Effector memory CD4-positive, alpha-beta T cell (primary cell): ENCODE measurements at regions not wholly inside any gene's neighbourhood (a gene's known extent, or its start where the extent isn't known, plus 50 kb on each side); places are given as distances from the start of the nearest gene placed in this dataset.

Experiments used
- DNase-seq, 3 donors: peaks; one replicate each; pipeline ENCODE4 v3.0.0-alpha.2; 2020
- H3K27ac ChIP-seq: 2 replicates; pipeline ENCODE4 v1.7.0; 2013; ENCODE audit warnings: mild to moderate bottlenecking, low read length, moderate library complexity; ENCODE audit not compliant: insufficient read depth, poor library complexity, severe bottlenecking
- H3K27me3 ChIP-seq: replicated peaks from 2 replicates; pipeline ENCODE4 v1.7.0; 2013; ENCODE audit warnings: mild to moderate bottlenecking, low read length; ENCODE audit not compliant: insufficient read depth, control insufficient read depth, poor library complexity, severe bottlenecking
- H3K36me3 ChIP-seq: 2 replicates; pipeline ENCODE4 v1.7.0; 2013; ENCODE audit warnings: mild to moderate bottlenecking, low read length, moderate library complexity; ENCODE audit not compliant: control insufficient read depth, insufficient read depth
- H3K4me1 ChIP-seq: 2 replicates; pipeline ENCODE4 v1.7.0; 2013; ENCODE audit warnings: low read length, mild to moderate bottlenecking; ENCODE audit not compliant: control insufficient read depth, insufficient read depth, poor library complexity, severe bottlenecking
- H3K4me3 ChIP-seq: 2 replicates; pipeline ENCODE4 v1.7.0; 2013; ENCODE audit warnings: low read length, low read depth, mild to moderate bottlenecking; ENCODE audit not compliant: insufficient read depth, poor library complexity, severe bottlenecking
- H3K9me3 ChIP-seq: 2 replicates; pipeline ENCODE4 v1.7.0; 2013; ENCODE audit warnings: mild to moderate bottlenecking, low read length, moderate library complexity; ENCODE audit not compliant: control insufficient read depth

- no peak for DNase-seq
- no peaks in the 10 kb centered on the region for H3K27me3 ChIP-seq
- no peaks in the 10 kb centered on the region for H3K4me1 ChIP-seq
- H3K27ac ChIP-seq = no peak overlapping the region
- no peak overlapping the region for H3K4me3 ChIP-seq
- H3K36me3 ChIP-seq = no peaks in the 10 kb centered on the region
- H3K9me3 ChIP-seq = no peaks in the 10 kb centered on the region
These were observed 362.3 kb downstream of the COG6 start for GRCh38 chr13:40017662-40018262.

GRCh38 chr13:40023595-40024203 lies 368.2 kb downstream of the COG6 start:
- no peaks in the 10 kb centered on the region for H3K36me3 ChIP-seq
- no peak overlapping the region for H3K27ac ChIP-seq
- DNase-seq = no peak
- peaks cover 8% of the 10 kb centered on the region for H3K4me1 ChIP-seq
- no peaks in the 10 kb centered on the region for H3K27me3 ChIP-seq
- H3K9me3 ChIP-seq = no peaks in the 10 kb centered on the region
- H3K4me3 ChIP-seq = no peak overlapping the region

GRCh38 chr13:40024204-40024966 lies 368.9 kb downstream of the COG6 start:
- Histone ChIP-seq H3K4me3 (no peak overlapping the region), H3K36me3 (no peaks in the 10 kb centered on the region), H3K9me3 (no peaks in the 10 kb centered on the region), H3K27ac (no peak overlapping the region), H3K4me1 (peaks cover 8% of the 10 kb centered on the region), H3K27me3 (no peaks in the 10 kb centered on the region)
- no peak for DNase-seq

GRCh38 chr13:40024967-40025714 lies 369.7 kb downstream of the COG6 start:
- no peaks in the 10 kb centered on the region for H3K9me3 ChIP-seq
- no peaks in the 10 kb centered on the region for H3K27me3 ChIP-seq
- H3K4me1 ChIP-seq = peaks cover 8% of the 10 kb centered on the region
- no peak for DNase-seq
- H3K27ac ChIP-seq = no peak overlapping the region
- no peak overlapping the region for H3K4me3 ChIP-seq
- H3K36me3 ChIP-seq = no peaks in the 10 kb centered on the region

GRCh38 chr13:40026174-40026585 lies 370.7 kb downstream of the COG6 start:
- no peak for DNase-seq
- Histone ChIP-seq H3K27me3 (no peaks in the 10 kb centered on the region), H3K9me3 (no peaks in the 10 kb centered on the region), H3K36me3 (no peaks in the 10 kb centered on the region), H3K4me3 (peak overlapping the region; percentile 39), H3K27ac (no peak overlapping the region), H3K4me1 (peaks cover 8% of the 10 kb centered on the region)

GRCh38 chr13:40026741-40027140 lies 371.3 kb downstream of the COG6 start:
- no peak for DNase-seq
- H3K27ac ChIP-seq = no peak overlapping the region
- no peaks in the 10 kb centered on the region for H3K36me3 ChIP-seq

GRCh38 chr13:40028446-40028845 lies 373.0 kb downstream of the COG6 start:
- Histone ChIP-seq H3K4me1 (peaks cover 8% of the 10 kb centered on the region), H3K9me3 (no peaks in the 10 kb centered on the region), H3K27me3 (no peaks in the 10 kb centered on the region), H3K36me3 (no peaks in the 10 kb centered on the region), H3K4me3 (no peak overlapping the region), H3K27ac (no peak overlapping the region)
- no peak for DNase-seq

More at GRCh38 chr13:40026741-40027140, 371.3 kb downstream of the COG6 start:
- Histone ChIP-seq H3K27me3 (no peaks in the 10 kb centered on the region), H3K9me3 (no peaks in the 10 kb centered on the region), H3K4me3 (peak overlapping the region; percentile 39), H3K4me1 (peaks cover 8% of the 10 kb centered on the region)

- H3K27ac ChIP-seq = no peak overlapping the region
- DNase-seq = no peak
- no peaks in the 10 kb centered on the region for H3K27me3 ChIP-seq
- peaks cover 7% of the 10 kb centered on the region for H3K4me1 ChIP-seq
- H3K36me3 ChIP-seq = no peaks in the 10 kb centered on the region
- H3K9me3 ChIP-seq = no peaks in the 10 kb centered on the region
- no peak overlapping the region for H3K4me3 ChIP-seq
These were observed 375.6 kb downstream of the COG6 start for GRCh38 chr13:40031031-40031430.

GRCh38 chr13:40039061-40039460 lies 383.6 kb downstream of the COG6 start:
- DNase-seq = no peak
- no peak overlapping the region for H3K27ac ChIP-seq
- H3K27me3 ChIP-seq = no peaks in the 10 kb centered on the region
- H3K36me3 ChIP-seq = no peaks in the 10 kb centered on the region
- no peaks in the 10 kb centered on the region for H3K4me1 ChIP-seq
- H3K9me3 ChIP-seq = no peaks in the 10 kb centered on the region
- no peak overlapping the region for H3K4me3 ChIP-seq
